Common myeloid progenitor, CD34-positive (primary cell): ENCODE measurements at regions not wholly inside any gene's neighbourhood (a gene's known extent, or its start where the extent isn't known, plus 50 kb on each side); places are given as distances from the start of the nearest gene placed in this dataset.

Source experiments
- CTCF ChIA-PET: fragments of 350-600 bp; sonication (Branson Sonifier 250); formaldehyde crosslinking; loops from one replicate; lab custom pipeline; 2021; ENCODE audit warnings: antibody characterized with exemption; lab: Charles Lee
- POLR2A ChIA-PET: fragments of 350-600 bp; sonication (Branson Sonifier 250); formaldehyde crosslinking; loops from one replicate; lab custom pipeline; 2021; ENCODE audit warnings: antibody characterized with exemption; lab: Charles Lee
- DNase-seq, 3 donors: peaks; one replicate each; pipeline versions ENCODE4 v3.0.0 to v3.0.0-alpha.2; 2013
- H3K27ac ChIP-seq, 2 experiments: 1 replicate in 1 of 2; 2 replicates in 1 of 2; pipeline ENCODE4 v1.7.0; 2013; ENCODE audit warnings: inconsistent platforms in 2 of 2, low read length in 2 of 2, mild to moderate bottlenecking in 2 of 2, low read depth in 1 of 2, moderate library complexity in 1 of 2; ENCODE audit not compliant: severe bottlenecking in 2 of 2, insufficient read depth in 1 of 2, poor library complexity in 1 of 2
- H3K27me3 ChIP-seq, 5 experiments: replicated peaks in 2 of 5; 1 replicate in 3 of 5; 2 replicates in 2 of 5; pipeline versions ENCODE4 v1.6.1 to v1.7.0; 2013; ENCODE audit warnings: low read length in 4 of 5, mild to moderate bottlenecking in 2 of 5, moderate library complexity in 2 of 5, inconsistent platforms in 1 of 5; ENCODE audit not compliant: insufficient read depth in 5 of 5, control insufficient read depth in 4 of 5
- H3K36me3 ChIP-seq, 4 experiments: 1 replicate in 2 of 4; 2 replicates in 2 of 4; pipeline versions ENCODE4 v1.6.1 to v1.7.0; 2013; ENCODE audit warnings: low read length in 3 of 4, control low read depth in 1 of 4, mild to moderate bottlenecking in 1 of 4; ENCODE audit not compliant: control insufficient read depth in 4 of 4, insufficient read depth in 4 of 4
- H3K4me1 ChIP-seq, 4 experiments: 1 replicate in 3 of 4; 2 replicates in 1 of 4; pipeline versions ENCODE4 v1.6.1 to v1.7.1; 2013; ENCODE audit warnings: low read length in 3 of 4, mild to moderate bottlenecking in 3 of 4, control low read depth in 1 of 4, inconsistent platforms in 1 of 4, moderate library complexity in 1 of 4; ENCODE audit not compliant: control insufficient read depth in 4 of 4, insufficient read depth in 4 of 4; ENCODE audit errors: control extremely low read depth in 1 of 4
- H3K4me3 ChIP-seq, 7 experiments: 1 replicate in 4 of 7; 2 replicates in 3 of 7; pipeline versions ENCODE4 v1.5.1 to v1.7.0; 2013; ENCODE audit warnings: mild to moderate bottlenecking in 7 of 7, low read length in 6 of 7, moderate library complexity in 6 of 7, inconsistent platforms in 2 of 7, low read depth in 2 of 7, control low read depth in 1 of 7; ENCODE audit not compliant: insufficient read depth in 4 of 7, control insufficient read depth in 1 of 7; ENCODE audit errors: extremely low read depth in 1 of 7
- H3K9me3 ChIP-seq, 5 experiments: 1 replicate in 4 of 5; 2 replicates in 1 of 5; pipeline versions ENCODE4 v1.6.1 to v1.7.1; 2013; ENCODE audit warnings: low read length in 4 of 5, mild to moderate bottlenecking in 2 of 5, inconsistent platforms in 1 of 5, low read depth in 1 of 5, moderate library complexity in 1 of 5; ENCODE audit not compliant: control insufficient read depth in 4 of 5, insufficient read depth in 2 of 5; ENCODE audit errors: control extremely low read depth in 1 of 5
- WGBS: methylation state at CpG from one replicate; pipeline ENCODE4 v1.1.5; 2013; ENCODE audit not compliant: insufficient coverage; 5-methylcytosine and 5-hydroxymethylcytosine counted together

DNA sequence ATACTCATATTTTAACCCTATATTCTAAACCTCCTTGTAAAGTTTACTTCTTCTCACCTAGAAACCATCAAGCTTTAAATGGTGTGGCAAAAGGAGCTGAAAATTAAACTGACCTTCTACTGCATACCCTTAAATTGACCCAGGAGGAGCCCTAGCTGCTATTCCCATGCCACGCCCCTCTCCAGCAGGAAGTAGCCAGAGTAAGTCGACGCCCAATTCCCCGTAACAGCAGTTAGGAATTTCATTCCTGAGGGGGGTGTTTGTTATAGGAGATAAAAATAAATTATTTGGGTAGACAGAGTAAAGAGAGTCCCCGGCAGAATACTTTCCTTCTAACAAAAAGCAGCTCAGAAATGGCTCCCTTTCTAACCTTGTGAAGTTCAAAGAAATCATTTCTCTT, 111.8 kb upstream of the FAM174A start:
- WGBS, result 89% methylated on average over 3 of the region's 5 CpGs
- CTCF ChIA-PET, result interaction anchor here (1.1 kb wide), 1 partner anchor 972 kb away, joined by 3 read pairs; no protein-coding TSS in a partner anchor
- POLR2A ChIA-PET, result no interaction called here

DNA sequence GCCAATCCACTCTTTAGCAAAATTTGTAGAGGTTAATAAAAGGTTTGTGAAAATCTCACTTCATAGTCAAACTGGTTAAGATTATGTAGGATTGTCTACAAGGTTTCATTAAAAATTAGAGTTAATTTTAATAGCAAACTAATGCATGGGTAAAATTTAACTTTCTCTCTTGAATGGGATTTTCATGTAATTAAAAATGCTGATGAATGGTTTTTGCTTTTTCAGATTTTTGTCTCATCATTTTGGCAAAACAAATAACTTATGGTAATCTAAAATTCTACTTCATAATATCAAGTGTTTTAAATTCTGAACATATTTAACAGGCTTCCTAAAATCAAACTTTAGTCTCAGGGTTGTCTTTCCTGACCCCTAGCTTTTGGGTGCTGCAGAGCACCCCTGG, 113.8 kb upstream of the FAM174A start:
- ChIA-PET CTCF (no interaction called here), POLR2A (no interaction called here)
- peaks cover 0 to 14% (median 5%) of the 10 kb centered on the region in 5 experiments for H3K9me3 ChIP-seq

More for the DNA sequence above, 111.8 kb upstream of the FAM174A start:
- Histone ChIP-seq H3K4me1 (no peaks in the 10 kb centered on the region), H3K36me3 (no peaks in the 10 kb centered on the region), H3K27me3 (no peaks in the 10 kb centered on the region), H3K4me3 (no peak overlapping the region), H3K27ac (no peak overlapping the region), H3K9me3 (peaks cover 0 to 14% (median 5%) of the 10 kb centered on the region in 5 experiments)
- DNase-seq, result no peak

DNA sequence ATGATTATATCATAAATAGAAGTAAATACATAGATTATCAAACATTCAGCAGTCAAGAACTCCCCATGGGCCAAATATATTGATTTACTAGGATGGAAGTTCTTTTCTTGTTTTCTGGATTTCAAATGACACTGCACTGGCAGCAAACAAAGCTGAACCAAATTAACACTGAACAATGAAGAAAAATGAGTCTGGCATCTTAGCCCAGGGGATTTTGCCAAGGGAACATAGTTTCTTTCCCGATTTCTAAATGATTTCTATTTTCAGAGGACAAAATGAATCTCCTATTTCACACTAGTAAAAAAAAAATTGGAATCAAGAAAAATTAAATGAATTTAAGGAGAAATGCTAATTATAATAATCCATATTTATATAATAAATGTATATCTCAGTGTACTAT, 116.9 kb upstream of the FAM174A start:
- Histone ChIP-seq H3K4me1 (no peaks in the 10 kb centered on the region), H3K36me3 (no peaks in the 10 kb centered on the region), H3K4me3 (no peak overlapping the region), H3K27me3 (no peaks in the 10 kb centered on the region), H3K9me3 (no peaks in the 10 kb centered on the region), H3K27ac (no peak overlapping the region)
- WGBS, result no CpG with 5 or more reads among the region's 1 CpG
- CTCF ChIA-PET, result no interaction called here
- POLR2A ChIA-PET, result no interaction called here
- no peak for DNase-seq

More for the DNA sequence above, 113.8 kb upstream of the FAM174A start:
- H3K4me1 ChIP-seq, result no peaks in the 10 kb centered on the region
- H3K27ac ChIP-seq, result no peak overlapping the region
- no peak for DNase-seq
- H3K27me3 ChIP-seq, result no peaks in the 10 kb centered on the region
- no peak overlapping the region for H3K4me3 ChIP-seq
- H3K36me3 ChIP-seq, result no peaks in the 10 kb centered on the region

DNA sequence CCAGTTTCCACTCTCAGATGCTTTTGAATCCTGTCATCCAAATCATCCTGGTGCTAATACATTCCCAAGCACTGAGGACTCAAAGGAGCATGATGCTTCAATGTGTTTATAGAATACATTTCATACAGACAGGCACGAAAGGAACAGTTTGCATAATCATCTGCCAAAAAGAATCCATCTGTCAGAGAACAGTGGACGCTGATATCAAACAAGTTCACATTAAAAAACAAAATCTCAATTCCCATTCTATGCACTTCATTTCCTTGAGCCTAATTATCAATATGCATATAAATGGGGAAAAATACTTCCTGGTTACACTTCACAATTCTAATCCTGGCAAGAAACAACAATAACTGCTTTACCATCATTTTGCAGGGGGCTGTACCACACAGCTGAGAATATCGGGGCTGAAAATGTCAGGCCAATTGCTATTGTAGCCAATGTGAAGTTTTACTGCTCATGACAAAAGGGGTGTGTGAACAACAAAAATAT, 125.5 kb upstream of the FAM174A start:
- Histone ChIP-seq H3K4me1 (no peaks in the 10 kb centered on the region), H3K9me3 (no peaks in the 10 kb centered on the region), H3K4me3 (no peak overlapping the region), H3K27ac (no peak overlapping the region), H3K36me3 (no peaks in the 10 kb centered on the region), H3K27me3 (no peaks in the 10 kb centered on the region)
- CTCF ChIA-PET, result no interaction called here
- POLR2A ChIA-PET, result no interaction called here
- WGBS, result 67% methylated on average over 3 of the region's 3 CpGs
- DNase-seq, result no peak

DNA sequence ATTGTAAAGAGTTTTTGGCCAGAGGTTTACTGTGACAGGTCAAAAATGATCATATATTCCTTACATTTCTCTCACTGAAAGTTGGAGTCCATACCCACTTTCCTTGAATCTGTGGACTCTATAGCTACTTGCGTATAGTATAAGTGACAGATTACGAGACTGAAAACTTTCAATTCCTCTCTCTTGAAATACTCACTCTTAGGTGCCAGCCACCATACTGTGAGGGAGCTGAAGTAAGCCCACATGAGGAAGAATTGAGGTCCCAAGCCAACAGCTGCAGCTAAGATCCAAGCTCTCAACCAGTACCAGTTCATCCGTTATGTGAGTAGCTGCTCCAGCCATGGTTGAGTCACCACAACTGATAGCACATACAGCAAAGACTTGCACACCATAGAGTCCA, 128.1 kb upstream of the FAM174A start:
- H3K4me1 ChIP-seq, result no peaks in the 10 kb centered on the region
- 100% methylated on average over 2 of the region's 3 CpGs for WGBS
- no peaks in the 10 kb centered on the region for H3K27me3 ChIP-seq
- H3K4me3 ChIP-seq, result no peak overlapping the region
- no peaks in the 10 kb centered on the region for H3K36me3 ChIP-seq
- ChIA-PET CTCF (no interaction called here), POLR2A (no interaction called here)
- no peaks in the 10 kb centered on the region for H3K9me3 ChIP-seq
- DNase-seq, result no peak
- H3K27ac ChIP-seq, result no peak overlapping the region

DNA sequence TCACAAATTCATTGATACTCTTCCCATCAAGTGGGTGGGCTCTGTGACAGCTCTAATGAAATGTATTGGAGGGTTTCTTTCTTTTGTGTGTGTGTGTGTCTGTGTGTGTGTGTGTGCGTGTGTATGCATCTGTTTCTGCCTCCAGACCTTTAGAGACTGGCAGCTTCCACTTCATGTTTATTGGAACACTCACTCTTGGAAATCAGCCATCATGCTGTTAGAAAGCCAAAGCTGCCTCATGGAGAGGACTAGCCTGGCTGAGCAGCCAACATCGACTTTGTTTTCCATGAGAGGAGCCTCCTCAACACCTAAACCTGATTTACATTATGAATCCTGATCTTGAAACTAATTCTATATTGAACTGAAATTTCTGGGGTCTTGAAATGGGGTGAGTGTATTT, 128.5 kb upstream of the FAM174A start:
- H3K27ac ChIP-seq, result no peak overlapping the region
- H3K36me3 ChIP-seq, result no peaks in the 10 kb centered on the region
- H3K4me1 ChIP-seq, result no peaks in the 10 kb centered on the region
- no peaks in the 10 kb centered on the region for H3K9me3 ChIP-seq
- DNase-seq, result no peak
- H3K27me3 ChIP-seq, result no peaks in the 10 kb centered on the region
- no CpG with 5 or more reads among the region's 2 CpGs for WGBS
- CTCF ChIA-PET, result no interaction called here
- POLR2A ChIA-PET, result no interaction called here
- no peak overlapping the region for H3K4me3 ChIP-seq

DNA sequence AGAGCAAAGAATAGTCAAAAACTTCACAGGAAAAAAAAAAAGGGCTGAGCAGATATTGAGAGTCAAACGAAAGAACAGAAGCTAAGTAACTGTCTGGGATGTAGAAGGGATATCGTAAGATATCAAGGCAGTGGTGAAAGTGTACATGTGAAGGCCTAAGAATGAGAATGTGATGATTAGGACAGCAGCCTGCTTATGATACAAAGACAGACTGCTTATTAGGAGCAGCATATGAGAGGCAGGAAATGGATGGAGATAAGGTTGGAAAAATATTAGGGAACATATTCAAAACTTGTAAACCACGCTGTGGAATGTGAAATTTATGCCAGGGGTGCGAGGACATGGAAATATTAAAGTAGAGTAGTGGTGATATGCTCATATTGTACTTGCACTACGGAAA, 133.1 kb upstream of the FAM174A start:
- Histone ChIP-seq H3K36me3 (no peaks in the 10 kb centered on the region), H3K27ac (no peak overlapping the region), H3K4me3 (no peak overlapping the region), H3K4me1 (no peaks in the 10 kb centered on the region), H3K9me3 (no peaks in the 10 kb centered on the region), H3K27me3 (no peaks in the 10 kb centered on the region)
- ChIA-PET CTCF (no interaction called here), POLR2A (no interaction called here)
- 80% methylated on average over 5 of the region's 5 CpGs for WGBS
- no peak for DNase-seq
